SH-SY5Y (cell line): ENCODE measurements at regions not wholly inside any gene's neighbourhood (a gene's known extent, or its start where the extent isn't known, plus 50 kb on each side); places are given as distances from the start of the nearest gene placed in this dataset.

Experiments
- GATA2 ChIP-seq: IDR thresholded peaks from 2 replicates; pipeline ENCODE4 v1.6.1; 2011; ENCODE audit warnings: mild to moderate bottlenecking, low read depth, low read length
- GATA3 ChIP-seq: IDR thresholded peaks from 2 replicates; pipeline ENCODE4 v1.6.1; 2011; ENCODE audit warnings: low read depth, mild to moderate bottlenecking, low read length, moderate library complexity

- TF ChIP-seq GATA3 (no peak), GATA2 (no peak)
Measured at GRCh38 chr3:23706111-23706510, 99.6 kb upstream of the UBE2E1 start.
